ENCODE measurements at regions not wholly inside any gene's neighbourhood (a gene's known extent, or its start where the extent isn't known, plus 50 kb on each side); places are given as distances from the start of the nearest gene placed in this dataset.

DNA sequence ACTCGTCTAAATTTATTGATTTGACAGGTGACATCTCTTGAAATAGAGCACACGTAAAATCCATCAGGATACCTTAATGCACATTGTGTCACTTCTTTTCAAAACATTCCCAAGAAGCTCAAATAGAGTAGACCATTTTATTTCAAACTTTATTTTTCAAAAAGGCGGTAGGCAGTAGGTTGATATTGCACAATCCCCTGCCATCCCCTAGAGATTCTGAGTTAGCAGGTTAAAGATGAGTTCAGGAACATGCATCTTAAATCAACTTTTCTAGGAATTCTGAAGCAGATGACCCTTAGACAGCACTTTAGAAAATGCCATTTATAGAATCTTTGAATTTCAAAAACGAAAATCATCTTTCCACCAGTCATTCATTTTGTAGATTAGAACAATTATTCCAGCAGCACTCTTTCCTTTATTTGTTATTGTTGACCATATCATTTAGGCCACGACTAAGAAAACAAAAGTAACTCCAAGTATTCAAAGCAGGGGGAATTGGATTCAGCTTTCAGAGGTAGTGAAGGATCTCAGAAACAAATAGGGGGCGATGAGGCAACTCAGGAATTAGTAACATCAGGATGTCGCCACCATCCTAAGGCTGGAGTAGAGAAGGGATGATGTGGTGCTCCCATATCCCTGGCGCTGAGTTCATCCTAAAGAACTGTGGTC is 198.2 kb upstream of the MCTP2 start:
- ATAC-seq (ENCODE audit: low read depth), result no peak
- H3K4me2 ChIP-seq (ENCODE audit: low read depth, low read length), result no peak overlapping the region
- H4K8ac ChIP-seq (ENCODE audit: low read depth in 2 of 2, low read length in 2 of 2), result no peak overlapping the region
- H3K4me1 ChIP-seq (ENCODE audit: control insufficient read depth, insufficient read depth, low read length), result no peaks in the 10 kb centered on the region
- no TSS peak for BruUV-seq (replicated peaks)
- H3K9me1 ChIP-seq (ENCODE audit: insufficient read depth, low read length), result no peaks in the 10 kb centered on the region
- no peak overlapping the region for H3K18ac ChIP-seq (ENCODE audit: low read depth, low read length)
- H2BK5ac ChIP-seq (ENCODE audit: low read depth, low read length, poor library complexity, severe bottlenecking), result no peak overlapping the region
- H2BK20ac ChIP-seq (ENCODE audit: low read depth, low read length), result no peak overlapping the region
- intact Hi-C loops (cut with micrococcal nuclease), result no loop called here
- WGBS, 2 experiments (ENCODE audit: extremely low coverage in 2 of 2, insufficient read length in 1 of 2), result 83% methylated on average over 1 of the region's 8 CpGs; no CpG with 5 or more reads in 1 of the 2 experiments
- ChIA-PET CTCF (no interaction called here), POLR2A (ENCODE audit: unreplicated experiment) (no interaction called here)
- no peaks in the 10 kb centered on the region for H3K36me3 ChIP-seq (ENCODE audit: control insufficient read depth, insufficient read depth, low read length)
- H2AFZ ChIP-seq (replicated peaks; ENCODE audit: low read length, poor library complexity), result no peak overlapping the region
- dilution Hi-C loops (cut with HindIII; ENCODE audit: low sequenced_read_pairs, unreplicated experiment), result no loop called here
- DNase-seq, result no peak
- H3K4me3 ChIP-seq (ENCODE audit: insufficient read depth, low read depth, low read length), result no peak overlapping the region
- H2BK120ac ChIP-seq (ENCODE audit: low read depth, low read length), result no peak overlapping the region
- peaks cover 12% of the 10 kb centered on the region for H3K9me3 ChIP-seq (ENCODE audit: control insufficient read depth, insufficient read depth, low read length)
- H2AK5ac ChIP-seq (ENCODE audit: low read depth, low read length), result no peak overlapping the region
- no peak overlapping the region for H2AK9ac ChIP-seq (replicated peaks; ENCODE audit: low read depth, low read length, poor library complexity)
- no peaks in the 10 kb centered on the region for H4K20me1 ChIP-seq (ENCODE audit: insufficient read depth, low read length)
- H3K23ac ChIP-seq (ENCODE audit: low read depth, low read length), result no peak overlapping the region
- TF ChIP-seq RAD21 (IDR thresholded peaks at IDR 0.05; ENCODE audit: low read length) (no peak), CEBPB (IDR thresholded peaks at IDR 0.05; ENCODE audit: low read depth, low read length) (peak; percentile 55)
- H4K5ac ChIP-seq (ENCODE audit: low read depth, low read length), result no peak overlapping the region
- no peaks in the 10 kb centered on the region for H3K27me3 ChIP-seq (ENCODE audit: control insufficient read depth, insufficient read depth, low read length)
- no peak overlapping the region for H3K14ac ChIP-seq (replicated peaks; ENCODE audit: low read depth, low read length)
- H4K91ac ChIP-seq (ENCODE audit: insufficient read depth, low read depth, low read length), result no peak overlapping the region
- no peaks in the 10 kb centered on the region for H3K79me1 ChIP-seq (ENCODE audit: low read depth in 1 of 2, low read length in 2 of 2)
- H3K27ac ChIP-seq (ENCODE audit: insufficient read depth, low read length), result no peak overlapping the region
- no peak overlapping the region for H3K4ac ChIP-seq (ENCODE audit: low read depth, low read length)
- no peak overlapping the region for H3K9ac ChIP-seq (ENCODE audit: low read depth, low read length)
- no peak overlapping the region for H2BK15ac ChIP-seq (ENCODE audit: low read depth, low read length)
- H3K56ac ChIP-seq (ENCODE audit: extremely low read depth, insufficient read depth, low read length), result no peak overlapping the region
- in situ Hi-C loops (cut with MboI; ENCODE audit: low sequenced_read_pairs), result no loop called here
